ENCODE measurements at regions not wholly inside any gene's neighbourhood (a gene's known extent, or its start where the extent isn't known, plus 50 kb on each side); places are given as distances from the start of the nearest gene placed in this dataset.

GRCh38 chr22:44423556-44424358 lies 74.3 kb downstream of the RTL6 start:
- DNase-seq = no peak

GRCh38 chr22:44422746-44423380 lies 75.2 kb downstream of the RTL6 start:
- no peak for DNase-seq

DNA sequence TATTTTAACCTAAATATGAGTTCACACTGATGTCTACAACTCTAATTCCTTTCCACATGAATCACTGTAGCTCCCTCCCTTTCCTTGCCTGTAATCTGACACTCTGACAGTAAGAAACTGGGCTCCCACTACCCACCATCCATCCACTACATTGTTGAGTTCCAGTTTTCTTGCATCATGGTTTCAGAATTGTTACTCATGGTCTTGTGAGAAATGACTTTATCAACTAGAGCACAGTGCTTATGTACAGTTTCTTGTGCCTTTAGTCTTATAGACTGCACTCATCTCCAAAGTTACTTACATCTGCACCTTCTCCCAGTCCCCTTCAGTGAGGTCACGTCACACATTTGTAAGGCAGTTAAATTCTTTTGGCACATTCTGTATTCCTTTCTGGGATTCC lies 78.6 kb downstream of the RTL6 start:
- DNase-seq = no peak

DNA sequence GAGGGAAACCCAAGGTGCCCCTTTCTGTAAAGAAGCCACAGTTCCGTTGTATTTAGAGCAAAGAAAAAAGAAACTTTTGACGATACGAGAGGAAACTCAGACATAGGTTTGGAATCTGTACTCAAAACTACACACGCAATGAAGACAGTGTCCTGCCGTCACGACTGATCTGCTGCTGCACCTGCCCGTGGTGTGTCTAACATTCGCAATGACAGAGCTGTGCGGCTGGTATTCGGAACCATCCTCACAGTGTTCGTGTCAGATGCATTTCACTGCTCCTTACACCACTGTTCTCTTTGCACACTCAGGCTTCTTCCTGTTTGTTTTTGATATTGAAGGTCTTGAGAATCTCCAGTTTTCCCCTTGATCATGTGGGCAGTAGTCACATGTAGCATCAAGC lies 84.8 kb downstream of the RTL6 start:
- DNase-seq = no peak

DNA sequence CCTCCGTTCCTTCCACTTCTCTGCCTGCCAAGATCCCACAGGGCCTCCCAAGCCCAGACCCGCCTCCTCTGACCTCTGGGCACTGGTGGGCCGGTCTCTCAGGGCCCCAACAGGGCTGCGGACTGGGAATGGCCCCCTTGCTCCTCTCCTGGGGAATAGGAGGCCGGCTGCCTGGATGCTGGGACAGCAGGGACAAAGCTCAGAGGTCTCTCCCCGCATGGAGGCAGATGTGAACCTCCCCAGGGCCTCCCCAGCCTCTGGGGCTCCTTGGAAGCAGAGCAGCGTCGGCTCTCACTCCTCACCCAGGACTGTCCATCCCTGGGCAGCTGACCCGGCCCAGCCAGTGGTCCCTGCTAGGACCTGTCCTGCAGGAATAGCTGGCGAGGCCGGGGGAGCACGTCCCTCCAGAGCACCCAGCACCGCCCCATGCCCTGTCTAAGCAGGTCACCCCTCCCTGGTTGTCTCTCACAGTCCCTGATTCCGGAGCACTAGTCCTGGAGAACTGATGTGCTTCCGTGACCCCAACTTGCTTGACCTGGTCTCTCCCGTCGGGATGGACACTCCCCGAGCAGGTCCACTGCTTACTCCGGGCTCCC lies 85.8 kb downstream of the RTL6 start:
- peak; percentile 41 for DNase-seq

DNA sequence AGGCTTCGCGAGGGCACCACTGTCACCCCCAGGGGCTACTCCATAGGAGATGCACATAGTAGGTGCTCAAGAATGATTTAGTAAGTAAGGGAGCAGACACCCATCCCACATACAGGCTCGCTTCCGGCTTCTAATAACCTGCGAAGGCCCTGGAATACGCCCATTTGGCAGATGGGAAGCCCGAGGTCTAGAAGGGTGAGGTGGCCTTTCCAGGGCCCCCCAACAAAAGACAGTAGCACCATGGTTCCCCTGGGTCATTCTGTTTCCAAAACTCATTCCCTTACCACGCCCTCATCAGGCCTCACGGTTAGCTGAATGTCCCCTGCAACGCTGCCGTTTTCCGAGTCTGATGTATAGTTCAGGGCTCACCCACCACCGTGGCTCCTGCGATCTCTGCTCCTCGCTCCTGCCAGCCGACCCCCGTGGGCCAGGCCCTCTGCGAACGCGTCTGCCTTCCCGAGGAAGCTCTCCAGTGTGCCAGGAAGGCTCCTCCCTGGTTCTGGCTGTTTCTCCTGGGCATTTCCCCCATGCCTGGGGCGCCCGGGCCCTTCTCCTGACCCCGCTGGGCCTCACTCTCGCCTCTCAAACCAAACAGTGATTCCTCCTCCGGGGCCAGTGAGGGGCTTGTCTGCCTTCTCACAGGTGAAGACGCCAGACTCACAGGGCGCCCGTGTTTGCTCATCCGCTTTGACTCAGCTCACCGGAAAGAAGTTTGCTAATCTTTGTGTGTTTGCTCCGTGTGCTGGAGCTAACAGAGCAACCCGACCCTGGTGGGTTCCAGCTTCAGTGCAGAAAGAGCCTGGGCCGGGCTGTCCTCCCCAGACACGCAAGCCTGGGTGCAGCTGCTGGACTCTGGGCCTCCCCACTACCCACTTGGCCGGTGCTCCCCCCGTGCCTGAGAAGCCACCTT lies 86.6 kb downstream of the RTL6 start:
- peak; percentile 33 for DNase-seq

DNA sequence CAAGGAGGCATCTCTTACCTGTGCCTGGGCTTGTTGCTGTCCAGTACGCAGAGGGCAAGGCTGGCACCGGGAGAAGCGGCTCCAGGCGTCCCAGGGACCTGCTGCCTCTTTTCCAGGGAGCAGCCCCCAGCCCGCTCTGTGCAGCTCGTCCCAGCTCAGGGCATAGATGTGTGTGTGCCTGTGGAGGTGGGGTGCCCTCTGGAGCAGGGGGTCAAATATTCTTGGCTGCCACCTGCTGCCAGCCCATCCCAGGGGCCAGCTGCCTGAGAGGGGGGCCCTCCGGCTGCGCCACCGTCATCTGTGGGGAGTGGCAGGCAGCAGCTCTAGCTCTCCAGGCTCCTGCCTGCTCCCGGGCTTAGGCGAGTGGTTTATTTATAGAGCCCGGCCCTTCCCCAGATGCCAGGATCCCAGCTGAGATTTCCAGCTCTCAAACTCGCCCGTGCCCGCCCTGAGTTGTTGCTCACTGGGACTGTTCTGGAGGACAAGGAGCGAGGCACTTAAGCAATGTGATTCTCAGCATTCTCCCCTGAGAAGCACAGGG lies 87.5 kb downstream of the RTL6 start:
- DNase-seq = peak; percentile 33

GRCh38 chr22:44409974-44410316 lies 88.1 kb downstream of the RTL6 start:
- DNase-seq = no peak

GRCh38 chr22:44409211-44409973 lies 88.6 kb downstream of the RTL6 start:
- no peak for DNase-seq

DNA sequence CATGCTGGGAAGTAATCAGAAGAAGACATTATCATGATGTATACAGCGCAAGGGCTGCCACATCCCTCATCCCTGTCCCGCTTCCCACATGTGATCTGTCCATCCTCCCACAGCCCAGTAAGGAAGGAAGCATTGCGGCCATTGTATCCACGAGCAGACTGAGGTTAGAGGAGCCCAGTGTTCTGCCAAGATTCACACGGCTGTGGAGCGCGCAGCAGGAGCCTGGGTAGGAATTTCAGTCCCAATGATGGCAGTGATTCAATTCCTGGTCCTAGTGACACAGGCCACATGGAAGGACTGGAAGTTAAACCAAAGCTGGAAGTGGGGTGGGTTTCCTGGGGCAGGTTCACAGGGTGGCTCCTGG lies 89.2 kb downstream of the RTL6 start:
- no peak for DNase-seq

DNA sequence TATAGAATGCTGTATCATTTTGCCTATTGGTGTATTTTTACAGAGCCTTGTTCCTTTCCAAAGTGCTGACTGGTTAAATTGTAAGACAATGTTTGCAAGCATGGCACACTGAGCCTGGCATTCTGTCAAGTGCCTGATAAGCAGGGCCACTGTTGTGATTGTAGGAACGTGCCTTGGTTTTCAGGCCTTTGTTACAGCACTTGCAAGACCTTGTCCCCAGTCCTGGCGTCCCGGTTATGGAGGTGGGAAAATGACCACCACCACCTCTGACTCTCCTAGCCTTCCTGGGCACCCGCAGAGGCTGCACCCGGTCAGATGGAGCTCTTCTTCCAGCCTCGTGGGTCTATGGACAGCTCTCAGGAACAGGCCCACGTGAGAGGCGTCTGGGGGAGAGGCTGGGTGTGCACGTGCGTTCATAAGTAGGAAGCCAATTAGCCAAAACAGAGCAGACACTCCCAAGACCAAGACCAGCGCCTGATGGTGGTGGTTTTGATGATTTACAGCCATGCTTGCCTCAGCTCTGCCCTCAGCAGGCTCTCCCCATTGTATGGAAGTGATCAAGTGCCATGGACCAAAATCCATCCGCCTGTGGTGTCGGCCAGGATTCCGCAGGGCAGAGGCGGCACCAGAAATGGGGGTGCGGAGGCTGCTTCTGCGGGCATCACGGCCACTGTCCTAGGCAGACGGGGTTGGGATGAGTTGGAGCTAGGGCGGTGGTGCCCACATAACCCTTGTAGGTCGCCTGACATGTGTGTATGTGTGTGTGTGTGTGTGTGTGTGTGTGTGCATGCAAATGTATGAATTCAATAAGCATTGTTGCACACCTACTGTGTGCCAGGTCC lies 89.8 kb downstream of the RTL6 start:
- DNase-seq = no peak

DNA sequence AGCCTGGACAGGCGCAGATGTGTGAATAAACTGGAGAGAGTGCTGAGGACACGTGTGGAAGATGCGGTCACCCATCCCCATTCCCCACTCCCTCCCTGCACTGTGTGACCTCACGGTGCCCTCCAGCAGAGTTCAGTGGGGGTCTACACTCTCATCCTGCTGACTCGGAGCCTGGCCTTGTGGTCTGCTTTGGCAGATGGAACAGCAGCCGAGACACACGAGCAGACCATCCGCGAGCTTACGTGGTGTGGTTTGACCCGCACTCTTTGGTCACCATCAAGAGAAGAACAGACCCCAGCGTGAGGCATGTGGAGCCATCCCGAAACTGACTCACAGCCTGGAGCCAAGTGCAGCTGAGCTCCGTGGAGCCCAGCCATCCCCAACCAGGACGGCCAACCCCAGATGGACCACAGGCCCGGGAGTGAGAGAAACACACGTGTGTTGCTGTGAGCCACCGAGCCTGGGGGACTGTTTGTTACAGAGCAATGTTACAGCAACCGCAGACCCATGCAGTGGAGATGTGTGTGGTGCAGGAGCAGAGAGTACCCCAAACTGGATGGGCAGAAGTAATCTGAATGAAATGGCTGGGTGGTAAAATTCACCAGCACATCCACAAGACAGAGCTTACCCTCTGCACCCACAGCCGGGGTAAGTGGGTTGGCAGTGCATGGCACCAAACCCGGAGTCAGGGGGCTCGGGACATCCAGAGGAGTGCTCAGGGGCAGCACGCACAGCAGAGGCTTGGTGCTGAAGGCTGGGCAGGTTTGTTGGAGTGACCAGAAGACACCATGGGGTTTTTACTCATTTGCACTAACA lies 90.7 kb downstream of the RTL6 start:
- no peak for DNase-seq

GRCh38 chr22:44406341-44407170 lies 91.5 kb downstream of the RTL6 start:
- no peak for DNase-seq

DNA sequence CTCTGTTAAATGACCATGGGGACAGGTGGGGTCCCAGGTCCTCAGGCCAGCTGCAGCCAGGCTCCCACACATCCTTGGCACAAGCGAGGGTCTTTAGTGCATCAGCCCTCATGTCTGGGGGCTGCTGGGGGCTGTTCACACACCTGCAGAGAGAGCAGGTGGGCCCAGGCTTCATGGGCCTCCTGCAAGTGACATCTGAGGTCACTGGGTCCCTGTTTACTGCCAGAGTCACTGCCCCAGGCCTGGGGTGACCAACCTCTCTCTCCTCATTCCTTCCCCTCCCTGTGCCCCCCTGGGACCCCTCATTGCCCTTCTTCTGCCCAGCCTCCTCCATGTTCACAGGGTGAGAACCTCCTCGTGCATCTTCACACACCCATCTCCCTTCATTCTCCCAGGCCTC lies 92.4 kb downstream of the RTL6 start:
- DNase-seq = no peak

DNA sequence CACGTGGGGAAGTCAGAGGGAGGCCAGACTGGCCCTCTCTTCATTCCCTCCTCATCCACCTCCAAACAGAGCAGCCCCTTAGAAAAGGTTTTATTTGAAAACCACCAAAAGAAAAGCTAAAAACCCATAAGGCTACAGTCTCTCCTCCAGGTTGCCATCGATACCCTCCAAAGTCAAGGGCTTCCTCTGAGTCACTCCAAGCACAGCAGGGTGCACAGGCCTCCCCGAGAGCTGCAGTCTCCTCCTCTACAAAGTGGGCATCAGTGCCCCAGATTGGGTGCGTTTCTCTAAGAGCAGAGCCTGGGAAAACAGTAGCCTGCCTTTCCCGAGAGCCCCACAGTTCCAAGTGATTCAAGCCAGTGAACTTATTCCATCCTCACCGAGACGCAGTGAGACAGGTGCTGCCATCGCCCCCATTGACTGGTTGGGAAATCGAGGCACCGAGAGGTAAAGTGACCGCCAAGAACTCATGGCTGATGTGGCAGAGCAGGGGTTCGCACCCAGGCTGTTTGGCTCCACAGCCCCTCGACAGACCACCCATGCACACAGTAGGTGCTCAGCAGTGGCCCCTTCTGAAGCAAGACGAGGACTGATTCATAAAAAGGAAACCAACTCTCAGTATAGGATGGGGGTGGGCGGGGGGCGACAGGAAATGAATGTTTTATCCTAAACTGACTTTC lies 91.7 kb upstream of the SHISAL1 start:
- no peak for DNase-seq

DNA sequence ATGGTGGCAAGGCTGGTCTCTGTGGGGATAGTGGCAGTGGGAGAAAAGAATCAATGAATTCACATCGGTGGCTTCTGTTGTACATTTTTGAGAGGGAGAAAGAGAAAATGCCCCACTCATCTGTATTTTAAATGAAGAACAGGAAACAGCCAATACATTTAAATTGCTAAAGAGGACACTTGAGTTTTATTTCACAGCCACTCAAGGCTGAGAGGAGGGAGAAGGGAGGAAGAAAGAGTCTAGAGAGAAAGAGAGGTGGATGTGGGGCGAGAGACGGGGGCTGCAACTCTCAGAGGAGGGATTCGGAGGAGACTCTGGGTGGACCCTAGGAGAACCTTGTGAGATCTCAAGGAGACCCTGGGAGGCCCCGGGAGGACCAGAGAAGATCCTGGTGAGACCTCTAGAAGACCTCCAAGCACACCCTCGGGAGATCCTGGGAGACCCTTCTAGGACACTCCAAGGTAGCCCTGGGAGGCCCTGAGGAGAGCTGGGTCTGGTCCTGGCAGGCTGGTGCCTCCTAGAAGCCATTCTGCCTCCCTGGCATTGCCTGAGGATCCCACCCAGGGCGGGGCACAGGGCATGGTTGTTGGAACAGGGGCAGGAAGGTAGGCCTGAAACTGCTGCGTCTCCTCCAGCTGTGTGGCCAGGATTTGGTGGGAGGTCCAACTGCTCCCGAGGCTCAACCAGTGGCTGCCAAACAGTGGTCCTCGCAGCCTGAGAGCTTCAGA lies 91.0 kb upstream of the SHISAL1 start:
- DNase-seq = no peak

- no peak for DNase-seq
These were observed 90.4 kb upstream of the SHISAL1 start for GRCh38 chr22:44403166-44403565.

Measured in eye (tissue), 1 donor.